Pancreas (tissue), 10 donors: ENCODE measurements at regions not wholly inside any gene's neighbourhood (a gene's known extent, or its start where the extent isn't known, plus 50 kb on each side); places are given as distances from the start of the nearest gene placed in this dataset.
"Not testable (repeated sequence)": the region's sequence is repeated elsewhere in the genome, so short reads cannot be mapped to it uniquely, and the experiment has no call there.

Source experiments
- ATAC-seq, 4 donors: fragments of 200-7000 bp; cut with Tn5 transposase; one replicate each; pipeline versions ENCODE4 v1.8.0 to v1.9.1; 2020; ENCODE audit warnings: mild to moderate bottlenecking in 4 of 4, moderate library complexity in 4 of 4
- DNase-seq, 6 donors: peaks; one replicate each; pipeline ENCODE4 v3.0.0-alpha.2; 2020
- FAIRE-seq: peaks from 2 replicates; lab custom pipeline; 2012; peaks lifted over from hg19 to GRCh38; lab: Jason Lieb, UNC
- H3K27ac ChIP-seq, 4 donors: fragments of 200-600 bp; sonication (generic); 1 replicate in 3 of 4; 2 replicates in 1 of 4; pipeline versions ENCODE4 v1.5.0 to v1.8.0; 2020
- H3K27me3 ChIP-seq, 4 donors: fragments of 200-600 bp; one replicate each; pipeline ENCODE4 v1.8.0; 2021
- H3K36me3 ChIP-seq, 3 donors: fragments of 200-600 bp; sonication (generic) in 1 of 3; one replicate each; pipeline versions ENCODE4 v1.5.0 to v1.8.0; 2020 to 2021
- H3K4me1 ChIP-seq, 3 donors: fragments of 200-600 bp; one replicate each; pipeline ENCODE4 v1.8.0; 2021
- H3K4me3 ChIP-seq, 4 donors: fragments of 200-600 bp; sonication (generic) in 2 of 4; one replicate each; pipeline versions ENCODE4 v1.5.0 to v1.8.0; 2020 to 2021
- H3K9me3 ChIP-seq, 4 donors: fragments of 200-600 bp; one replicate each; pipeline ENCODE4 v1.8.0; 2021
- WGBS, 2 donors: extraction: QIAGEN DNeasy Blood & Tissue Kit; methylation state at CpG; one replicate each; pipeline ENCODE4 v1.1.7; 2013; 5-methylcytosine and 5-hydroxymethylcytosine counted together
- intact Hi-C, 3 donors: fragments of 100-400 bp; cut with DNase I; formaldehyde crosslinking; loops; one replicate each; pipeline versions ENCODE4 v1.11.1 to v1.14.2; 2022
- TF ChIP-seq, protein P1 (sequence below), 4 donors: fragments of 200-600 bp; sonication (generic) in 3 of 4; IDR thresholded peaks; one replicate each; pipeline versions ENCODE4 v1.5.0 to v1.8.0; 2021; ENCODE audit warnings: antibody characterized with exemption in 4 of 4
- donor health status: healthy with polysubstance abuse.
- donor health status: DM: no; HTN: no; CAD: no; lungs with moderate emphysema.
- donor health status: DM: no; HTN: no; CAD: no.
- donor health status: control.
- donor health status: control.
- donor health status: Bipolar disorder and iron deficiency.
- donor health status: DM: yes; HTN: yes; CAD: no.
- donor health status: DM: no; HTN: no; CAD: no.
- donor health status: DM: no; HTN: no; CAD: no.
- donor health status: DM: yes; HTN: yes; CAD: no.

DNA sequence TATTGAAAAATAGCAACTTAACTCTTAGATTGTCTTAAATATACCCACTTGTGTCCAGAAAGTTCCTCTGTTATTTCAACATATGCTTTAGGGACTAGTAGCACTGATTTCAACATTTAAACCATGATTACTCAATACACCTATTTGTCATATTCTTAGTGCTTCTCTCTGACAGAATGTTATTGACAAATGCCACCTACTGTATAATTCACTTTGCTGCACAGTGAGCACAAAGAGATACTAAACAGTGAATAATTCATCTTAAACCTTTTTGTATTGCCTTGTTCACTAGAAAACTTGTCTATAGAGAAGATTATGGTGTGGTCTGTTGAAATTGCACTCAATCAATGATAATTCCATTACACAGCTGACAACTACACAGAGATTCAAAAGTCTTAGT is 692.6 kb downstream of the PCDH17 start:
- H3K9me3 ChIP-seq, result no peaks in the 10 kb centered on the region
- no peak overlapping the region for H3K4me3 ChIP-seq
- intact Hi-C loops, result no loop called here
- peak in 1 of 4 donors; percentile 37 for ATAC-seq
- FAIRE-seq, result no peak
- no peaks in the 10 kb centered on the region for H3K27me3 ChIP-seq
- no peaks in the 10 kb centered on the region for H3K36me3 ChIP-seq
- no peak for DNase-seq
- no peak overlapping the region for H3K27ac ChIP-seq
- TF ChIP-seq, protein P1, sequence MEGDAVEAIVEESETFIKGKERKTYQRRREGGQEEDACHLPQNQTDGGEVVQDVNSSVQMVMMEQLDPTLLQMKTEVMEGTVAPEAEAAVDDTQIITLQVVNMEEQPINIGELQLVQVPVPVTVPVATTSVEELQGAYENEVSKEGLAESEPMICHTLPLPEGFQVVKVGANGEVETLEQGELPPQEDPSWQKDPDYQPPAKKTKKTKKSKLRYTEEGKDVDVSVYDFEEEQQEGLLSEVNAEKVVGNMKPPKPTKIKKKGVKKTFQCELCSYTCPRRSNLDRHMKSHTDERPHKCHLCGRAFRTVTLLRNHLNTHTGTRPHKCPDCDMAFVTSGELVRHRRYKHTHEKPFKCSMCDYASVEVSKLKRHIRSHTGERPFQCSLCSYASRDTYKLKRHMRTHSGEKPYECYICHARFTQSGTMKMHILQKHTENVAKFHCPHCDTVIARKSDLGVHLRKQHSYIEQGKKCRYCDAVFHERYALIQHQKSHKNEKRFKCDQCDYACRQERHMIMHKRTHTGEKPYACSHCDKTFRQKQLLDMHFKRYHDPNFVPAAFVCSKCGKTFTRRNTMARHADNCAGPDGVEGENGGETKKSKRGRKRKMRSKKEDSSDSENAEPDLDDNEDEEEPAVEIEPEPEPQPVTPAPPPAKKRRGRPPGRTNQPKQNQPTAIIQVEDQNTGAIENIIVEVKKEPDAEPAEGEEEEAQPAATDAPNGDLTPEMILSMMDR (IDR thresholded peaks at IDR 0.05), result no peak
- H3K4me1 ChIP-seq, result no peaks in the 10 kb centered on the region

DNA sequence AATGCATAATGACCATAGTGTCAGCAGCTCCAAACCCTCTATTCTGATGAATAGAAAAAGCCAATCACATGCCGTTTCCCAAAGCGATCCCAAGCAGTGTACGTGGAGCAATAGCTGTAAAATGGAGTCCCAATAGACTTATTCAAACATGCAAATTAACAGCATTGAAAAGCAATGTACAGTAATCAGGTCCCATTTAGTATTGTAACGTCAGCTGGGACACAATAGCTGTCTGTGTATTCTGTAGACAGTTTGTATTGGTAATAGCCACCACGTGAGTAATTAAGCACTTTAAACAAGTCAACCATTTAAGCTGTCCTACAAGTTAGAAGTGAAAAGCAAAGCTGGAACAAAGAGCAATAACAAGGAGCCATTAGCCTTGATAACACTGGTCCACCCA is 698.2 kb downstream of the PCDH17 start:
- 68 to 71% methylated on average over 5 of the region's 5 CpGs for WGBS, 2 donors
- DNase-seq, result no peak
- no peak for ATAC-seq
- H3K4me1 ChIP-seq, result no peaks in the 10 kb centered on the region
- TF ChIP-seq, protein P1 (IDR thresholded peaks at IDR 0.05), result no peak
- no peaks in the 10 kb centered on the region for H3K36me3 ChIP-seq
- no peak overlapping the region for H3K27ac ChIP-seq
- H3K9me3 ChIP-seq, result no peaks in the 10 kb centered on the region
- intact Hi-C loops, result no loop called here
- FAIRE-seq, result no peak
- H3K27me3 ChIP-seq, result no peaks in the 10 kb centered on the region
- H3K4me3 ChIP-seq, result no peak overlapping the region

DNA sequence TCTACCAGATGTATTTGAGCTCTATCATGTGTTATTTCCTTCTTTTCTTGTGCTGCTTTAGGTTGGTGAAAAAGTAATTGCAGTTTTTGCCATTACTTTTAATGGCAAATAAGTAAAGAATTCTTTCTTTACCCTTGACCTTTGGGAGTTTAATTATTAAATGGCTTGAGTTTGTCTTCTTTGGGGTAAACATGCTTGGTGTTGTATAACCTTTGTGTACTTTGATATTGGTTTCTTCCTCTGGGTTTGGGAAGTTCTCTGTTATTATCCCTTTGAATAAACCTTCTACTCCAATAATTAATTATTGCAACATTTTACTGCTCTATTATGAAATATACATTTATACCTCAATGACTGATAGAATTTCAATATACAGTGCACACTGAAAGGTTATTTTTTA is 709.4 kb downstream of the PCDH17 start:
- ATAC-seq (no peak), FAIRE-seq (no peak), DNase-seq (no peak)
- TF ChIP-seq, protein P1 (IDR thresholded peaks at IDR 0.05), result no peak
- Histone ChIP-seq H3K27ac (no peak overlapping the region), H3K27me3 (no peaks in the 10 kb centered on the region), H3K36me3 (no peaks in the 10 kb centered on the region), H3K9me3 (no peaks in the 10 kb centered on the region), H3K4me1 (no peaks in the 10 kb centered on the region), H3K4me3 (no peak overlapping the region)
- intact Hi-C loops, result no loop called here

DNA sequence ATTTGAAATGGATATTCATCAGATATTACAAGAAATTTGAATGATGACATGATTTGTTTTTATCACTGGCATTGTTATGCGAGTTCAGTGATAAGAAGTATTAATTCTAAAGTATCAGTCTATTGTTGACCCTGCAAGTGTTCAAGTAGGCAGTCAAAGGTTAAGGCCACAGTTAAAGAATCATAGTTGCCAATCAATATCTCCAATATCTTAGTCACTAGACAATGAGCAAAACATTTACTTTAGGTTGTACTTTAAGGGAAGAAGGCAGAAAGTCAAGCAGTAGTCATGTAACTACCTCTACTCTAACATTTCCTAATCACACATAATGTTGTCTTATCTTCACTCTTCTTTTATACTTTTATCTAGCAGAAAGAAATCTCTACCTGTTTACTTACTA is 709.8 kb downstream of the PCDH17 start:
- Histone ChIP-seq H3K27ac (no peak overlapping the region), H3K9me3 (no peaks in the 10 kb centered on the region), H3K4me3 (no peak overlapping the region), H3K4me1 (no peaks in the 10 kb centered on the region), H3K36me3 (no peaks in the 10 kb centered on the region), H3K27me3 (no peaks in the 10 kb centered on the region)
- no peak for DNase-seq
- FAIRE-seq, result no peak
- 44 to 56% methylated on average over 1 of the region's 1 CpG for WGBS, 2 donors
- TF ChIP-seq, protein P1 (IDR thresholded peaks at IDR 0.05), result no peak
- intact Hi-C loops, result no loop called here
- ATAC-seq, result no peak

DNA sequence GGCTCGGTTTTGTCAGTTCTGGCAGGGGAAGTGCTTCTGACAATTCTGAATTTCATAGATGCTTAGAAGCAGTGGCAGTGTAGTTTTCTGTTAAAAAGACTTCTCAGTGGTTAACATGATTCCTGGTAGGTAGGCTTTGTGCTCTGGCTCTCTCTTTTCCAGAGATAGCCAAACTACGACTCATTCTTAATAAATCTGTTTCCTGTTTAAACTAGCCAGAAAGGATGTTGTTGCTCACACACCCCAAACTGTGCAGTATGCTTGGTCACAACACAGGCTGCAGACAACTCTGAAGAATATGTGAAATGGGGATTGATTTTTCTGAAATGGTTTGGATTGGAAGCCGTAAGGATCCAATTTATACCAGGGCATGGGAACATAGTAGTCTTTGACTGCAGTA is 711.5 kb downstream of the PCDH17 start:
- Histone ChIP-seq H3K27me3 (no peaks in the 10 kb centered on the region), H3K27ac (no peak overlapping the region), H3K4me1 (no peaks in the 10 kb centered on the region), H3K36me3 (no peaks in the 10 kb centered on the region), H3K9me3 (no peaks in the 10 kb centered on the region), H3K4me3 (no peak overlapping the region)
- TF ChIP-seq, protein P1 (IDR thresholded peaks at IDR 0.05), result no peak
- ATAC-seq, result no peak
- WGBS, 2 donors, result 66 to 73% methylated on average over 3 of the region's 3 CpGs
- intact Hi-C loops, result no loop called here
- no peak for DNase-seq
- FAIRE-seq, result no peak

DNA sequence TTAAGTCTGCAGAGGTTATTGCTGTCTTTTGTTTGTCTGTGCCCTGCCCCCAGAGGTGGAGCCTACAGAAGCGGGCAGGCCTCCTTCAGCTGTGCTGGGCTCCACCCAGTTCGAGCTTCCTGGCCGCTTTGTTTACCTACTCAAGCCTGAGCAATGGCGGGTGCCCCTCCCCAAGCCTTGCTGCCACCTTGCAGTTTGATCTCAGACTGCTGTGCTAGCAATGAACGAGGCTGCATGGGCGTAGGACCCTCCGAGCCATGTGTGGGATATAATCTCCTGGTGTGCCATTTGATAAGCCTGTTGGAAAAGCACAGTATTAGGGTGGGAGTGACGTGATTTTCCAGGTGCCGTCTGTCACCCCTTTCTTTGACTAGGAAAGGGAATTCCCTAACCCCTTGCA is 720.6 kb downstream of the PCDH17 start:
- FAIRE-seq, H3K9me3 ChIP-seq, intact Hi-C loops, H3K4me3 ChIP-seq, H3K27ac ChIP-seq, ATAC-seq, H3K36me3 ChIP-seq, H3K27me3 ChIP-seq, H3K4me1 ChIP-seq: not testable (repeated sequence)
- 80 to 87% methylated on average over 9 of the region's 9 CpGs for WGBS, 2 donors
- DNase-seq, result peak in 1 of 6 donors; percentile 26
